ENCODE measurements at regions not wholly inside any gene's neighbourhood (a gene's known extent, or its start where the extent isn't known, plus 50 kb on each side); places are given as distances from the start of the nearest gene placed in this dataset.
"Not testable (repeated sequence)": the region's sequence is repeated elsewhere in the genome, so short reads cannot be mapped to it uniquely, and the experiment has no call there.

GRCh38 chr5:63401436-63402046, 560.7 kb downstream of the HTR1A start:
- FAIRE-seq (no peak), DNase-seq (ENCODE audit: insufficient read length, low spot score) (no peak)
- peak; percentile 91 for TF ChIP-seq CTCF (IDR thresholded peaks at IDR 0.05; ENCODE audit: insufficient read depth, missing control alignments)

GRCh38 chr5:63400079-63400478, 562.2 kb downstream of the HTR1A start:
- no peak for DNase-seq (ENCODE audit: insufficient read length, low spot score)
- TF ChIP-seq CTCF (IDR thresholded peaks at IDR 0.05; ENCODE audit: insufficient read depth, missing control alignments) = no peak
- FAIRE-seq = no peak

GRCh38 chr5:63398346-63398745, 563.9 kb downstream of the HTR1A start:
- FAIRE-seq (no peak), DNase-seq (ENCODE audit: insufficient read length, low spot score) (no peak)
- no peak for TF ChIP-seq CTCF (IDR thresholded peaks at IDR 0.05; ENCODE audit: insufficient read depth, missing control alignments)

GRCh38 chr5:63388188-63388587, 574.1 kb downstream of the HTR1A start:
- not testable (repeated sequence) for DNase-seq (ENCODE audit: insufficient read length, low spot score); FAIRE-seq

- no peak for DNase-seq (ENCODE audit: insufficient read length, low spot score)
- no peak for TF ChIP-seq CTCF (IDR thresholded peaks at IDR 0.05; ENCODE audit: insufficient read depth, missing control alignments)
- no peak for FAIRE-seq
Observed at GRCh38 chr5:63375851-63376250, 586.4 kb downstream of the HTR1A start.

GRCh38 chr5:63374085-63374484, 588.2 kb downstream of the HTR1A start:
- TF ChIP-seq CTCF (IDR thresholded peaks at IDR 0.05; ENCODE audit: insufficient read depth, missing control alignments) = no peak
- no peak for FAIRE-seq
- DNase-seq (ENCODE audit: insufficient read length, low spot score) = no peak

- DNase-seq (ENCODE audit: insufficient read length, low spot score) = no peak
- no peak for FAIRE-seq
- no peak for TF ChIP-seq CTCF (IDR thresholded peaks at IDR 0.05; ENCODE audit: insufficient read depth, missing control alignments)
Observed at GRCh38 chr5:63351164-63351563, 611.1 kb downstream of the HTR1A start.

GRCh38 chr5:63346451-63346850, 615.8 kb downstream of the HTR1A start:
- FAIRE-seq = no peak

More at GRCh38 chr5:63346451-63346850, 615.8 kb downstream of the HTR1A start:
- no peak for DNase-seq (ENCODE audit: insufficient read length, low spot score)
- TF ChIP-seq CTCF (IDR thresholded peaks at IDR 0.05; ENCODE audit: insufficient read depth, missing control alignments) = no peak

Measured in D721Med (cell line).